Activated naive CD8-positive, alpha-beta T cell treated with anti-CD3 and anti-CD28 coated beads, Interleukin-2, amount 10 ng/mL, durations not matched to agents 7 days and 5 days (primary cell): ENCODE measurements at regions not wholly inside any gene's neighbourhood (a gene's known extent, or its start where the extent isn't known, plus 50 kb on each side); places are given as distances from the start of the nearest gene placed in this dataset.
"Not testable (repeated sequence)": the region's sequence is repeated elsewhere in the genome, so short reads cannot be mapped to it uniquely, and the experiment has no call there.

Source experiments
- ATAC-seq: fragments of 150-1000 bp; cut with Tn5 transposase; one replicate; pipeline ENCODE4 v1.10.0; 2021; ENCODE audit warnings: low read depth, moderate library complexity
- POLR2A ChIA-PET: fragments of 350-600 bp; sonication (Branson Sonifier 250); formaldehyde crosslinking; loops from one replicate; lab custom pipeline; 2021; ENCODE audit warnings: antibody characterized with exemption; lab: Charles Lee
- DNase-seq: peaks from one replicate; pipeline ENCODE4 v3.0.0; 2021
- H3K27ac Mint-ChIP-seq: one replicate; pipeline ENCODE4 v1.8.0; 2022; ENCODE audit warnings: mild to moderate bottlenecking, mixed read lengths
- H3K27me3 Mint-ChIP-seq: one replicate; pipeline ENCODE4 v1.8.0; 2022; ENCODE audit warnings: mild to moderate bottlenecking, moderate library complexity, mixed read lengths
- H3K36me3 Mint-ChIP-seq: one replicate; pipeline ENCODE4 v1.8.0; 2021; ENCODE audit warnings: mild to moderate bottlenecking, mixed read lengths
- H3K4me1 Mint-ChIP-seq: one replicate; pipeline ENCODE4 v1.8.0; 2021; ENCODE audit warnings: mixed read lengths
- H3K4me3 Mint-ChIP-seq: one replicate; pipeline ENCODE4 v1.8.0; 2022; ENCODE audit warnings: mild to moderate bottlenecking, moderate library complexity, mixed read lengths
- H3K9me3 Mint-ChIP-seq: one replicate; pipeline ENCODE4 v1.8.0; 2021; ENCODE audit warnings: mixed read lengths

DNA sequence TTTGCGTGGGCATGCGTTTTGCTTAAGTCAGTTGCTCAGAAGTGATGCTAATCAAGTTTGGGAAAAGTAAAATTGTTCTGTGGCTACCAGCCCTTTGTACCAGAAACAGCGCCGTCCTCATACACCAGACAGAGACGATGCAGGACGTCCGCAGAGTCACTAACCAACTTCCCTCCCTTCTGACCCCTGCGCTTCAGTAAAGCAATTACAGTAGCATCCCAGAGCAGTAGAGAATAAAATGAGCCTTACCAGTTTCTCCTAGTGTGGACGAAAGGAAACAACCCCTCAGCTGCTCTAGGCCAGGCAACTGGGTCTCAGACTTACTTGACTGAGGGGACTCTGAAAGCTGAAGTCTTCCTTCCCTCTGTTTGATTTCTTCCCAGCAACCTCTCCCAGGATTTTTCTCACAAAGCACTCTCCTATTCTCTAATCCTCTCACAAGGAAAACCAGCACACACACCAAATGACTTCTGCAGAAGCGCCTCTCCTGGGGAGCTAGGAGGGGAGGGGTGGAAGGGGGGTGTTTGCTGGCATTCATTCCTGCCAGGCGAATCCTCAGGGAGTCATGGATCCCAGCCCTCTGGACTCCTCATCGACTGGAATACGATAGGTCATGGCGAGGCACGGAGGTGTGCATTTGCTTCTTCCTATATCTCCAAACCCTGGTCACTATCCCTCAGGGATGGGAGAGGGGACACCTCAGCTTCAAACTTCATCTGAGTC is 56.0 kb upstream of the MID1 start:
- no peak overlapping the region for H3K4me3 Mint-ChIP-seq
- DNase-seq, result no peak
- no peaks in the 10 kb centered on the region for H3K36me3 Mint-ChIP-seq
- no peak for ATAC-seq
- H3K27ac Mint-ChIP-seq, result no peak overlapping the region
- H3K9me3 Mint-ChIP-seq, result no peaks in the 10 kb centered on the region
- no peaks in the 10 kb centered on the region for H3K4me1 Mint-ChIP-seq
- no peaks in the 10 kb centered on the region for H3K27me3 Mint-ChIP-seq
- POLR2A ChIA-PET, result no interaction called here

DNA sequence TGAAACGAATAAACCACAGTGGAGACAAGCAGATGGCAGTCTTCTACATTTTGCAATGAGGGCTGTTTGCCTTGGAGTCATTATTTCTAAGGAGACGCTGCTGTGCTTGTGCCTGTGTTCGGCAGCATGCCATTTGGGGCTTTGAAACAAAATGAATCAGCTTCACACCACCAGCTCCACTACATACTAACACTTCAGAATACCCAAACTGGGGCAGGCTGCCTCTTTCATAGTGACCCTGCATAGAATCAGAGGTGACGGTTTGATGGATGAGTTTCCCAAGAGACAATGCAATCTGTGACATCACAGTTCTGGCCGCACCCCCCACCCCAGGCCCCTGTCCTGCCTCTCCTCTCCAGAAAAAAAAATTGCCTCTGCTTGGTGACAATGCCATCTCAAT is 57.1 kb upstream of the MID1 start:
- no peak overlapping the region for H3K27ac Mint-ChIP-seq
- H3K4me1 Mint-ChIP-seq, result no peaks in the 10 kb centered on the region
- DNase-seq, result no peak
- H3K27me3 Mint-ChIP-seq, result no peaks in the 10 kb centered on the region
- H3K9me3 Mint-ChIP-seq, result no peaks in the 10 kb centered on the region
- POLR2A ChIA-PET, result no interaction called here
- no peak for ATAC-seq
- no peaks in the 10 kb centered on the region for H3K36me3 Mint-ChIP-seq
- H3K4me3 Mint-ChIP-seq, result no peak overlapping the region

DNA sequence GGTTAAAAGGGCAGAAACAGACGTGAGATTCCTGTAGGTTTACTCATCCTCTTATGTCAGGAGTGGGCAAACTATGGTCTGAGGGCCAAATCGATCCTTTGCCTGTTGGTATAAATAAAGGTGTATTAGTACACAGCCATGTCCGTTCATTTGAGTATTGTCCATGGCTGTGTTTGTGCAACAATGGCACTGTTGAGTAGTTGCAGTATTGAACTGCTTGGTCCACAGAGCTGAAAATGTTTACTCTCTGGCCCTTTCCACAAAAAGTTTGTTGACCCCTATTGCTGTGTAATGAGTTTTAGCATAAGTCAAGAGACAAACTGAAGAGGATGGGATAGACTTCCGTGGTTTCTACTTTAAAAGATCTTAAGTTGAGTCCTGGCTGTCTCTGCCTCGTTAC is 59.0 kb upstream of the MID1 start:
- Mint-ChIP-seq H3K9me3 (no peaks in the 10 kb centered on the region), H3K4me3 (no peak overlapping the region), H3K27me3 (no peaks in the 10 kb centered on the region), H3K4me1 (no peaks in the 10 kb centered on the region), H3K27ac (no peak overlapping the region), H3K36me3 (no peaks in the 10 kb centered on the region)
- ATAC-seq, result no peak
- no peak for DNase-seq
- POLR2A ChIA-PET, result no interaction called here

DNA sequence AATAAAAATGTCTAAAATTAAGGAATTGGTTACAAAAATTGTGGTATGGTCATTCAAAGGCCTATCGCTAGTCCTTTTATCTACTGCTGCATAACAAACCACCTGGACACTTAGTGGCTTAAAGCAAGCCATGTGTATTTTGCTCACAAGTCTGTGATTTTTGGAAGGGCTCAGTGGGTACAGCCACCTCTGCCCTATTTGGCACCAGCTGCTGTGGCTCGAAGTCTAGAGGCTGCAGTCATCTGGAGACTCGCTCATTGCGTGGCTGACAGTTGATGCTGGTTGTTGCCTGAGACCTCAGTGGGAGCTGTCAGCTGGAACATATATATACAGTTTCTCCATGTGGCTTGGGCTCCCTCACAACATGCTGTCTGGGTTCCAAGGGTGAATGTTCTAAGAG is 60.8 kb upstream of the MID1 start:
- POLR2A ChIA-PET, result no interaction called here
- Mint-ChIP-seq H3K27ac (no peak overlapping the region), H3K27me3 (no peaks in the 10 kb centered on the region), H3K36me3 (no peaks in the 10 kb centered on the region), H3K9me3 (no peaks in the 10 kb centered on the region), H3K4me3 (no peak overlapping the region), H3K4me1 (no peaks in the 10 kb centered on the region)
- no peak for DNase-seq
- ATAC-seq, result no peak

DNA sequence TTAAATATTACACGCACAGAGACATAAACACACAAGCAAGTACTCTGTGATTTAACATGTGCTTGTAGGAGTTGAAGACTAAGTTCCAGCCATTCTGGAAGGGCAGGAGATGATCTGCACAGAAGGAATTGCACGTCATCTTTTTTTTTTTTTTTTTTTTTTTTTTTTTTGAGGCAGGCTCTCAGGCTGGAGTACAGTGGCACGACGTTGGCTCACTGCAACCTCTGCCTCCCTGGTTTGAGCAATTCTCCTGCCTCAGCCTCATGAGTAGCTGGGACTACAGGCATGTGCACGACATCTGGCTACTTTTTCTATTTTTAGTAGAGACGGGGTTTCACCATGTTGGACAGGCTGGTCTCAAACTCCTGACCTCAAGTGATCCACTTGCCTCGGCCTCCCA is 63.2 kb upstream of the MID1 start:
- H3K27me3 Mint-ChIP-seq, H3K4me3 Mint-ChIP-seq, ATAC-seq, H3K36me3 Mint-ChIP-seq, H3K4me1 Mint-ChIP-seq, H3K9me3 Mint-ChIP-seq, POLR2A ChIA-PET, H3K27ac Mint-ChIP-seq, DNase-seq: not testable (repeated sequence)

DNA sequence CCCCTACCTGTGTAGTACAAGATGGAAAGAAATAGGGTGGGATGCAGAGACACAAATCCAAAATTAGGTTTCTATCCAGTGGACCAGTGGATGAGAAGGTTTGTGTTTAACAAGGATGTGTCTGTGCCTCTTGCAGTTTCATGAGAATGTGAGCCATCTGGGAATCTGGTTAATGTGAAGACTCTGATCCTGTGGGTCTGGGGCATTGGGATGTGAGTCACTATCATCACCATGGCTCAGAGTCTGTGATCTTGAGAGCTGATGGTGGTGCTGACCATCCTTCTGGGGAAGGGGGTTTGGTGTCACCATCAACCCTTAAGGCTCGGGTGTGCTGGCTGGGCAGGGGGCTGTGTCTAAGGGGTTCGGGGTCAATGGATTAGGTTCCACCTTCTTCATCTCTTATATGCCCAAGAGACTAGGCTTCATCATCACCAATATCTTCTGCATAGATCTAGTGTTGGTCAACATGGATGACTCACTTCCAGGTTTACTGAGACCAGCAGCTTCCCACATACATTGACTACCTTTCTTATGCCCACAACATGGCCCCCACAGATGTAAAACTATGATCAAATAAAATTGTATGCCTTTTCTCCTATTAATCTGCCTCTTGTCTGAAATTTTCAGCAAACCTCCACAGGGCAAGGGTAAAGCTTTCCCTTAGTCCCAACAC is 65.7 kb upstream of the MID1 start:
- Mint-ChIP-seq H3K4me1 (no peaks in the 10 kb centered on the region), H3K4me3 (no peak overlapping the region), H3K27me3 (no peaks in the 10 kb centered on the region), H3K9me3 (no peaks in the 10 kb centered on the region), H3K27ac (no peak overlapping the region), H3K36me3 (no peaks in the 10 kb centered on the region)
- DNase-seq, result no peak
- POLR2A ChIA-PET, result no interaction called here
- no peak for ATAC-seq

DNA sequence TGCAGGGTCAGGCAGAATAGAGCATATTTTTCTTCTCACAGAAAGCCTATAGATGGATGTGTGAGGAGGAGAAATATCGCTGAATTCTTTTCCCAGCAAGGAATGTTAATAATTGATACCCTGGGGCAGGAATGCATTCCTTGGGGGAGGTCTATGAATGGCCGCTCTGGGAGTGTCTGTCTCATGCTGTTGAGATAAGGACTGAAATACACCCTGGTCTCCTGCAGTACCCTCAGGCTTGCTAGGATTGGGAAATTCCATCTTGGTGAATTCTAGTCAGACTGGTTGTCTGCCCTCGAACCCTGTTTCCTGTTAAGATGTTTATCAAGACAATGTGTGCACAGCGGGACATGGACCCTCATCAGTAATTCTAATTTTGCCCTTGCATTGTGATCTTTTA is 71.4 kb upstream of the MID1 start:
- POLR2A ChIA-PET, H3K4me3 Mint-ChIP-seq, ATAC-seq, H3K27me3 Mint-ChIP-seq, H3K4me1 Mint-ChIP-seq, H3K9me3 Mint-ChIP-seq, DNase-seq, H3K36me3 Mint-ChIP-seq, H3K27ac Mint-ChIP-seq: not testable (repeated sequence)

DNA sequence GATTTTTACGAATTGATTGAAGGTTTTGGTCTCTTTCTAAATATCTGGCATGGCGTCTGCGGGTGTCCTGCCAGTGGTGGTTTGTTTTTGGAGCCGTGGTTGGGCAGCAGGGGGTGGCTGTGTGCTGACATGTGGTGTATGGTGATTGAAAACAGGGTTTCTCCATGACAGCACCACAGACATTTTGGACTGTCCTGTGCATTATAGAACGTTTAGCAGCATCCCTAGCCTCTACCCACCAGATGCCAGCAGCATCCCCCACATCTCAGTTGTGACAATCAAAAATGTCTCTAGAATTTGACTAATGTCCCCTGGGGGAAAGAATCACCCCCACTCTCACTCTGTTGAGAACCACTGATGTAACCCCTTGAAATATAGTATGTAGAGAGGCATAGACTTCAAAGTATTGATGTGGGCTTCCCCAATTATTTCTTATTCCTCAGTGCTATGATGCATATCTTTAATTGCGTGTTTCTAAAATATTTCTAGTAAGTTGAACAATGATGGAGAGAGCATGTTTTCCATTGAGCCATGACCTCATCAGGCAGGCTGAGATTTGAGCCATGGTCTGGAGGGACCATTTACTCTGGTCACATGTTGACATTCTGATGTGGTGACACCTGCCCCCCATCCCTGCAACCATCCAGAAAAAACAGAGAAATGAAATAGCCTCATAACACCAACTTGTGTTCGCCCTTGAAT is 77.4 kb upstream of the MID1 start:
- no peak for DNase-seq
- ATAC-seq, result no peak
- Mint-ChIP-seq H3K4me1 (no peaks in the 10 kb centered on the region), H3K9me3 (no peaks in the 10 kb centered on the region), H3K36me3 (no peaks in the 10 kb centered on the region), H3K4me3 (no peak overlapping the region), H3K27ac (no peak overlapping the region), H3K27me3 (no peaks in the 10 kb centered on the region)
- POLR2A ChIA-PET, result no interaction called here

DNA sequence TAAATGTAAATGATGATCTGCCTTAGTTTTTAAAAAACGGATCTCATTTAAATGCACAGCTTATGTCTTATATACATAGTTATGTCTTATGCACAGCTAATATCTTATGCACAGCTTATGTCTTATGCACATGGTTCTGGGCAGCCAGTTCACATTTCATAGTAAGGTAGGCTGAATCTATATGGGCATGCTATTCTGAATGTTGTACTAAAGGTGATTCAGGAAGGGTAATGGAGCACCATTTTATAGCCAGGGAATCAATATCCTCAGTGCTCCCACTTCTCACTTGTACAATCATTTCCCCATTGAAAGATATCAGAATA is 77.9 kb upstream of the MID1 start:
- Mint-ChIP-seq H3K27me3 (no peaks in the 10 kb centered on the region), H3K9me3 (no peaks in the 10 kb centered on the region), H3K4me1 (no peaks in the 10 kb centered on the region), H3K36me3 (no peaks in the 10 kb centered on the region), H3K27ac (no peak overlapping the region), H3K4me3 (no peak overlapping the region)
- DNase-seq (no peak), ATAC-seq (no peak)
- POLR2A ChIA-PET, result no interaction called here

DNA sequence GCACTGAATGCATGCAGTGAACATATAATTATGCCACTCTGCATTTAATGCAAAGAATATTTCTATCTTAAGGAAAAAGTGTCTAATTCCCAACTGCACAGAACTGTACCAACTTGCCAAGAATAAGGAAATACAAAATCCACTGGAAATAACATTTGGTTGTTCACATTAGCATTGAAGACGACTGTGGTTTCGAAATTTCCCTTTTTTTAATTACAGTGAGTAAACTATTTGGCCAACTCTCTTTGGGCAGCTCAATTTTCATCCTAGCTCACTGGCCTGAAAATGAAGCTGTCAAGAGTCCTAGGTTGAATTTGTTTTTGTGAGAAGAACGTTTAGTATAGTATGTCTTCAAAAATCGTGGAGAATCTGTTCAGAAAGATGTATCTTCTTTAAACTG is 81.6 kb upstream of the MID1 start:
- Mint-ChIP-seq H3K9me3 (no peaks in the 10 kb centered on the region), H3K36me3 (no peaks in the 10 kb centered on the region), H3K27me3 (no peaks in the 10 kb centered on the region), H3K4me3 (no peak overlapping the region), H3K27ac (no peak overlapping the region), H3K4me1 (no peaks in the 10 kb centered on the region)
- no peak for ATAC-seq
- POLR2A ChIA-PET, result no interaction called here
- DNase-seq, result no peak

DNA sequence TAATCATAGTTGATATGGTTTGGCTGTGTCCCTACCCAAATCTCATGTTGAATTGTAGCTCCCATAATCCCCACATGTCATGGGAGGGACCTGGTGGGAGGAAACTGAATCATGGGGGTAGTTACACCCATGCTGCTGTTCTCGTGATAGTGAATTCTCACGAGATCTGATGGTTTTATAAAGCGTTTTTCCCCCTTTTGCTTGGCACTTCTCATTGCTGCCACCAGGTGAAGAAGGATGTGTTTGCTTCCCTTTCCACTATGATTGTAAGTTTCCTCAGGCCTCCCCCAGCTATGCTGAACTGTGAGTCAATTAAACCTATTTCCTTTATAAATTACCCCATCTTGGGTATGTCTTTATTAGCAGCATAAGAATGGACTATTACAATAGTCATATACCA is 86.0 kb upstream of the MID1 start:
- DNase-seq, H3K27me3 Mint-ChIP-seq, H3K4me3 Mint-ChIP-seq, ATAC-seq, H3K9me3 Mint-ChIP-seq, H3K36me3 Mint-ChIP-seq, H3K27ac Mint-ChIP-seq, H3K4me1 Mint-ChIP-seq, POLR2A ChIA-PET: not testable (repeated sequence)

DNA sequence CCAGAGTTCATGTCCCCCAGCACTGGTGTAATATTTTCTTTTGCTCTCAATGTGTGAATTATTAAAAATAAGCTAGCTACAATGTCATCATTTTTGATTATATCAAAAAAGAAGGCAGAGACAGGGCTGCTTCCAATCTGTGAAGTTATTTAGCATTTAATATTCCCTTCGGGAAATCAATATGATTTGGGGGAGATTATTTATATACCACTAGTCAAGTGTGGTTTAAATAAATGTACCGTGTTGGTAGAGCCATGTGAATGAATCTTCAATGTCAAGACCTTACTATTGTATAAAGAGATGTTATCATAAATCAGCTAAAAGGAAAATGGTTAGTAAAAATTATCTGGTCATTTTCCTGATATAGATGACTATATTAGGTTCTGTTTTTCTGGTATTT is 87.4 kb upstream of the MID1 start:
- Mint-ChIP-seq H3K9me3 (no peaks in the 10 kb centered on the region), H3K4me1 (no peaks in the 10 kb centered on the region), H3K27ac (no peak overlapping the region), H3K4me3 (no peak overlapping the region), H3K36me3 (no peaks in the 10 kb centered on the region), H3K27me3 (no peaks in the 10 kb centered on the region)
- DNase-seq, result no peak
- ATAC-seq, result no peak
- POLR2A ChIA-PET, result no interaction called here

DNA sequence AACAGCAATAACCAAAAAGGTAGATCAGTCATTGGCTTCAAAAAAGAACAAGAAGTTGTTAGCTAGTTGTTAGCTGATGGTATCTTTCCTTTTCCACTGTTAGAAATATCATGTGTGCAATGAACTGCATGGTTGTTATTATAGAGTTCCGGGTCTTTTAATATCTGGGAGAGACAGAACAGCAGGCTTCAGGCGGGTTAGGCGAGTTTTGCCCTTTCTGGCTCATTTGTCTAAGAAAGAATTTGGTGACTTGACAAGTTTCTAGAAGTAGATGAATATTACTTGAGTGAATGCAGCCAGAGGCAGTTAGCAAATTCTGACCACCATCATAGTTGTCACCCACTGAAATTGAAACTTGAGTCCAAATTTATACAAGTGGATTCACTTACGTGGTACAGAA is 88.9 kb upstream of the MID1 start:
- H3K27me3 Mint-ChIP-seq, result no peaks in the 10 kb centered on the region
- POLR2A ChIA-PET, result no interaction called here
- ATAC-seq, result no peak

DNA sequence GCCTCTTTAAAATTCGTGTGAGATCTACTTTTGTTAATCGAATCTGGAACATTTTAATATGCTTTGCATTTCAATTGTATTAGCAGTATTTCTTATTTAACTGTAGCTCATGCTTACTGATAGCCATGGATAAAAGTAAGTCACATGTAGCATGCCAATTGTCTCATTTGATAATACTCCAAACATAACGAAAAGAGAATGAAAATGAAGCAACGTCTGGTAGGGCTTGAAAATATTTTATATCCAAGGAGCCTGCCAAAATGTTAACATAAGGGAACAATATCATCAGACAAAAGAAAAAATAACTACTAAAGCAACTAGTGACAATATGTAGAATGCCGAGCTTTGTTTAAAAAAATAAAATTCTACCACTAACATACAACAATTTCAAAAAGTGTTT is 94.1 kb upstream of the MID1 start:
- DNase-seq (no peak), ATAC-seq (no peak)
- no peaks in the 10 kb centered on the region for H3K9me3 Mint-ChIP-seq
- no peaks in the 10 kb centered on the region for H3K4me1 Mint-ChIP-seq
- no peaks in the 10 kb centered on the region for H3K27me3 Mint-ChIP-seq
- POLR2A ChIA-PET, result no interaction called here
- H3K4me3 Mint-ChIP-seq, result no peak overlapping the region
- H3K36me3 Mint-ChIP-seq, result no peaks in the 10 kb centered on the region
- no peak overlapping the region for H3K27ac Mint-ChIP-seq

More for the DNA sequence above, 88.9 kb upstream of the MID1 start:
- DNase-seq, result no peak
- Mint-ChIP-seq H3K4me3 (no peak overlapping the region), H3K27ac (no peak overlapping the region), H3K36me3 (no peaks in the 10 kb centered on the region), H3K4me1 (no peaks in the 10 kb centered on the region), H3K9me3 (no peaks in the 10 kb centered on the region)
